HEK293 (cell line): ENCODE measurements at regions not wholly inside any gene's neighbourhood (a gene's known extent, or its start where the extent isn't known, plus 50 kb on each side); places are given as distances from the start of the nearest gene placed in this dataset.

Experiments
- CTCF ChIA-PET: fragments of 350-600 bp; formaldehyde crosslinking; extraction: SDS; loops from one replicate; lab custom pipeline; 2021; ENCODE audit warnings: antibody characterized with exemption; lab: Yijun Ruan, JAX
- POLR2A ChIA-PET: fragments of 300-600 bp; formaldehyde crosslinking; extraction: SDS; loops from one replicate; lab custom pipeline; 2020; ENCODE audit warnings: antibody characterized with exemption, inconsistent platforms; lab: Yijun Ruan, JAX
- H3K27ac ChIP-seq: fragments of 200-500 bp; sonication (Bioruptor generic); 2 replicates; pipeline ENCODE4 v1.5.1; 2014; ENCODE audit warnings: low read depth, low read length, control low read depth, inconsistent platforms; ENCODE audit errors: extremely low read depth
- H3K36me3 ChIP-seq, 2 experiments: fragments of 200-500 bp in 1 of 2; sonication (Bioruptor generic) in 1 of 2; 1 replicate in 1 of 2; 2 replicates in 1 of 2; pipeline ENCODE4 v1.5.1; 2014 to 2017; ENCODE audit warnings: inconsistent platforms in 2 of 2, low read length in 2 of 2; ENCODE audit not compliant: control insufficient read depth in 2 of 2, insufficient read depth in 1 of 2
- H3K4me1 ChIP-seq: fragments of 200-500 bp; sonication (Bioruptor generic); 2 replicates; pipeline ENCODE4 v1.5.1; 2014; ENCODE audit warnings: mild to moderate bottlenecking, low read length, inconsistent platforms; ENCODE audit not compliant: control insufficient read depth, insufficient read depth
- H3K4me3 ChIP-seq: 2 replicates; pipeline ENCODE4 v1.5.1; 2011; ENCODE audit warnings: low read depth, mild to moderate bottlenecking, control low read depth, low read length, moderate library complexity
- H3K9me3 ChIP-seq: fragments of 200-500 bp; sonication (Bioruptor generic); 2 replicates; pipeline ENCODE4 v1.5.1; 2014; ENCODE audit warnings: low read depth, low read length, inconsistent platforms; ENCODE audit not compliant: control insufficient read depth, insufficient read depth
- MEIS1 ChIP-seq: sonication (generic); formaldehyde crosslinking; IDR thresholded peaks from 2 replicates; pipeline ENCODE4 v1.8.1; 2022; ENCODE audit warnings: missing genetic modification reagents, mild to moderate bottlenecking, borderline replicate concordance
- MZF1 ChIP-seq: fragments of 450-650 bp; formaldehyde crosslinking; IDR thresholded peaks from 2 replicates; pipeline ENCODE4 v1.5.1; 2017; ENCODE audit warnings: missing biosample characterization, missing genetic modification characterization, borderline replicate concordance
- SP3 ChIP-seq: fragments of 450-650 bp; formaldehyde crosslinking; IDR thresholded peaks from 2 replicates; pipeline ENCODE4 v1.5.1; 2016; ENCODE audit warnings: missing biosample characterization, missing genetic modification characterization
- ZBTB20 ChIP-seq: fragments of 450-650 bp; formaldehyde crosslinking; IDR thresholded peaks from 2 replicates; pipeline ENCODE4 v1.5.1; 2016; ENCODE audit warnings: missing biosample characterization, missing genetic modification characterization
- ZBTB7A ChIP-seq: fragments of 450-650 bp; formaldehyde crosslinking; IDR thresholded peaks from 2 replicates; pipeline ENCODE4 v1.5.1; 2016; ENCODE audit warnings: low read depth, missing biosample characterization, missing genetic modification characterization
- ZFP41 ChIP-seq: fragments of 450-650 bp; formaldehyde crosslinking; IDR thresholded peaks from 2 replicates; pipeline ENCODE4 v1.5.1; 2016; ENCODE audit warnings: missing biosample characterization, missing genetic modification characterization, borderline replicate concordance
- ZNF114 ChIP-seq: fragments of 450-650 bp; formaldehyde crosslinking; IDR thresholded peaks from 2 replicates; pipeline ENCODE4 v1.5.0; 2017; ENCODE audit warnings: missing biosample characterization, missing genetic modification characterization
- ZNF184 ChIP-seq: fragments of 450-650 bp; IDR thresholded peaks from 2 replicates; pipeline ENCODE4 v1.5.1; 2018; ENCODE audit warnings: missing biosample characterization, mild to moderate bottlenecking, missing genetic modification characterization
- ZNF211 ChIP-seq: fragments of 450-650 bp; formaldehyde crosslinking; IDR thresholded peaks from 2 replicates; pipeline ENCODE4 v1.5.1; 2016; ENCODE audit warnings: low read depth, missing biosample characterization, missing genetic modification characterization
- ZNF423 ChIP-seq: fragments of 450-650 bp; formaldehyde crosslinking; IDR thresholded peaks from 2 replicates; pipeline ENCODE4 v1.5.1; 2016; ENCODE audit warnings: missing biosample characterization, missing genetic modification characterization
- ZNF529 ChIP-seq: fragments of 450-650 bp; formaldehyde crosslinking; IDR thresholded peaks from 2 replicates; pipeline ENCODE4 v1.5.1; 2017; ENCODE audit warnings: missing genetic modification characterization, missing biosample characterization; ENCODE audit not compliant: insufficient replicate concordance
- ZNF555 ChIP-seq: fragments of 450-650 bp; formaldehyde crosslinking; conservative IDR thresholded peaks from 2 replicates; pipeline ENCODE4 v1.5.1; 2017; ENCODE audit warnings: missing biosample characterization, mild to moderate bottlenecking, missing genetic modification characterization, inconsistent platforms
- ZNF560 ChIP-seq: fragments of 450-650 bp; formaldehyde crosslinking; IDR thresholded peaks from 2 replicates; pipeline ENCODE4 v1.5.1; 2017; ENCODE audit warnings: missing biosample characterization, missing genetic modification characterization, borderline replicate concordance
- ZNF623 ChIP-seq: fragments of 450-650 bp; formaldehyde crosslinking; IDR thresholded peaks from 2 replicates; pipeline ENCODE4 v1.5.1; 2016; ENCODE audit warnings: missing biosample characterization, missing genetic modification characterization
- ZNF626 ChIP-seq: fragments of 450-650 bp; sonication (Bioruptor Pico); formaldehyde crosslinking; IDR thresholded peaks from 2 replicates; pipeline ENCODE4 v1.5.1; 2018; ENCODE audit warnings: missing biosample characterization, missing genetic modification characterization, inconsistent platforms
- ZNF629 ChIP-seq: fragments of 450-650 bp; formaldehyde crosslinking; IDR thresholded peaks from 2 replicates; pipeline ENCODE4 v1.5.1; 2017; ENCODE audit warnings: missing biosample characterization, missing genetic modification characterization
- ZNF664 ChIP-seq: fragments of 450-650 bp; formaldehyde crosslinking; IDR thresholded peaks from 2 replicates; pipeline ENCODE4 v1.5.1; 2016; ENCODE audit warnings: missing biosample characterization, missing genetic modification characterization
- ZNF670 ChIP-seq: fragments of 450-650 bp; formaldehyde crosslinking; IDR thresholded peaks from 2 replicates; pipeline ENCODE4 v1.5.1; 2016; ENCODE audit warnings: missing biosample characterization, missing genetic modification characterization, low read depth
- ZSCAN16 ChIP-seq: fragments of 450-650 bp; formaldehyde crosslinking; IDR thresholded peaks from 2 replicates; pipeline ENCODE4 v1.5.1; 2016; ENCODE audit warnings: missing biosample characterization, missing genetic modification characterization
- ZXDB ChIP-seq: fragments of 450-650 bp; formaldehyde crosslinking; IDR thresholded peaks from 2 replicates; pipeline ENCODE4 v1.5.1; 2016; ENCODE audit warnings: missing biosample characterization, missing genetic modification characterization
- TF ChIP-seq, protein P1 (sequence below): fragments of 450-650 bp; formaldehyde crosslinking; IDR thresholded peaks from 2 replicates; pipeline ENCODE4 v1.5.1; 2016; ENCODE audit warnings: missing biosample characterization, missing genetic modification characterization
- TF ChIP-seq, protein P2 (sequence below): fragments of 450-650 bp; formaldehyde crosslinking; IDR thresholded peaks from 2 replicates; pipeline ENCODE4 v1.5.1; 2016; ENCODE audit warnings: missing biosample characterization, missing genetic modification characterization

DNA sequence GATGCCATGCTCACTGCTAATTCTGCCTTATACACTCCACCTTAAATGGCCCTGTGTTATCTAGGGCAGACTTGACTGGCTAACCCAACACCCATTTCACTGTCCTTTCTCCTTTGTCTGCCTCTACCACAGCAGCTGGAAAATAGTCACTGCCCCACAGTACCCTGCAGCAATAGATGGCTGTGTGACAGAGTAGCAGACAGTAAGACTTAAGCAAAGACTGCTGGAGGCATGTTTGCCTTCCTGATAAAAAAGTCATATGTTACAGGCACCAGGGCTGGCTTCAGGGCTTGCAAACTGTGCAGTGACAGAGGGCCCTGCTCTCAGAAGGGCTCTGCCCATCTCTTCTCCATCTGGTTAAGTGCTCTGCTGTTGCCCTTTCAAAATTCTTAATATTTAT is 332.6 kb upstream of the GHITM start (continued):
- TF ChIP-seq ZNF623 (no peak), ZNF629 (tag by site-specific recombination) (no peak), ZFP41 (tag by site-specific recombination) (no peak)

GRCh38 chr10:83809001-83809400 is 330.3 kb upstream of the GHITM start:
- Histone ChIP-seq H3K9me3 (no peaks in the 10 kb centered on the region), H3K4me3 (no peak overlapping the region), H3K4me1 (no peaks in the 10 kb centered on the region), H3K36me3 (no peaks in the 10 kb centered on the region), H3K27ac (no peak overlapping the region)
- TF ChIP-seq ZNF670 (tag by site-specific recombination) (no peak), ZBTB7A (tag by site-specific recombination) (no peak), ZNF626 (tag by site-specific recombination) (no peak), MZF1 (tag by site-specific recombination) (no peak), ZXDB (tag by site-specific recombination) (no peak), ZNF423 (tag by site-specific recombination) (no peak), ZNF114 (no peak), SP3 (tag by site-specific recombination) (no peak), ZNF560 (tag by site-specific recombination) (no peak), ZNF555 (no peak), ZNF664 (tag by site-specific recombination) (no peak), ZSCAN16 (tag by site-specific recombination) (no peak), ZNF184 (tag by site-specific recombination) (no peak), ZNF529 (tag by site-specific recombination) (no peak), ZNF211 (no peak)
- TF ChIP-seq, protein P1, sequence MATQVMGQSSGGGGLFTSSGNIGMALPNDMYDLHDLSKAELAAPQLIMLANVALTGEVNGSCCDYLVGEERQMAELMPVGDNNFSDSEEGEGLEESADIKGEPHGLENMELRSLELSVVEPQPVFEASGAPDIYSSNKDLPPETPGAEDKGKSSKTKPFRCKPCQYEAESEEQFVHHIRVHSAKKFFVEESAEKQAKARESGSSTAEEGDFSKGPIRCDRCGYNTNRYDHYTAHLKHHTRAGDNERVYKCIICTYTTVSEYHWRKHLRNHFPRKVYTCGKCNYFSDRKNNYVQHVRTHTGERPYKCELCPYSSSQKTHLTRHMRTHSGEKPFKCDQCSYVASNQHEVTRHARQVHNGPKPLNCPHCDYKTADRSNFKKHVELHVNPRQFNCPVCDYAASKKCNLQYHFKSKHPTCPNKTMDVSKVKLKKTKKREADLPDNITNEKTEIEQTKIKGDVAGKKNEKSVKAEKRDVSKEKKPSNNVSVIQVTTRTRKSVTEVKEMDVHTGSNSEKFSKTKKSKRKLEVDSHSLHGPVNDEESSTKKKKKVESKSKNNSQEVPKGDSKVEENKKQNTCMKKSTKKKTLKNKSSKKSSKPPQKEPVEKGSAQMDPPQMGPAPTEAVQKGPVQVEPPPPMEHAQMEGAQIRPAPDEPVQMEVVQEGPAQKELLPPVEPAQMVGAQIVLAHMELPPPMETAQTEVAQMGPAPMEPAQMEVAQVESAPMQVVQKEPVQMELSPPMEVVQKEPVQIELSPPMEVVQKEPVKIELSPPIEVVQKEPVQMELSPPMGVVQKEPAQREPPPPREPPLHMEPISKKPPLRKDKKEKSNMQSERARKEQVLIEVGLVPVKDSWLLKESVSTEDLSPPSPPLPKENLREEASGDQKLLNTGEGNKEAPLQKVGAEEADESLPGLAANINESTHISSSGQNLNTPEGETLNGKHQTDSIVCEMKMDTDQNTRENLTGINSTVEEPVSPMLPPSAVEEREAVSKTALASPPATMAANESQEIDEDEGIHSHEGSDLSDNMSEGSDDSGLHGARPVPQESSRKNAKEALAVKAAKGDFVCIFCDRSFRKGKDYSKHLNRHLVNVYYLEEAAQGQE (tag by site-specific recombination) = no peak
- TF ChIP-seq, protein P2, sequence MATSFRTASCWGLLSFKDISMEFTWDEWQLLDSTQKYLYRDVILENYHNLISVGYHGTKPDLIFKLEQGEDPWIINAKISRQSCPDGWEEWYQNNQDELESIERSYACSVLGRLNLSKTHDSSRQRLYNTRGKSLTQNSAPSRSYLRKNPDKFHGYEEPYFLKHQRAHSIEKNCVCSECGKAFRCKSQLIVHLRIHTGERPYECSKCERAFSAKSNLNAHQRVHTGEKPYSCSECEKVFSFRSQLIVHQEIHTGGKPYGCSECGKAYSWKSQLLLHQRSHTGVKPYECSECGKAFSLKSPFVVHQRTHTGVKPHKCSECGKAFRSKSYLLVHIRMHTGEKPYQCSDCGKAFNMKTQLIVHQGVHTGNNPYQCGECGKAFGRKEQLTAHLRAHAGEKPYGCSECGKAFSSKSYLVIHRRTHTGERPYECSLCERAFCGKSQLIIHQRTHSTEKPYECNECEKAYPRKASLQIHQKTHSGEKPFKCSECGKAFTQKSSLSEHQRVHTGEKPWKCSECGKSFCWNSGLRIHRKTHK = no peak
- CTCF ChIA-PET = no interaction called here
- POLR2A ChIA-PET = no interaction called here

DNA sequence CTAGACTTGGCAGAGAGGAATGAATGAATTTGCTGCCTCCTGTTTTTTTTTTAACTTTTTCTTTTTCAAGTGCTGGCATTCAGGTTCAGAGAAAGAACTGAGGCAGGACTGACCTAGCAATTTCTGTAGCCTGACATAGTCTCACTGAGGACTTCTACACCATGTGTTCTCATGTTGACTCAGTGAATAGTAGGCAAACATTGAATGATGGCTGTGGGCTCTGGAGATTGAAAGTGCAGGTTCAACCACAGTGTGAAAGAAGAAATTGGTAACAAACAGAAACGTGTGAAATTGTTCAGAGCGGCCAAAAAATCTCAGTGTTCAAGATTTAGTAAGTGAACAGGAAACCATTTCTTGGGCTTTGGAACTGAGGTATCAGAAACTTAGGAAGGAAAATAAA is 322.4 kb upstream of the GHITM start:
- no peak overlapping the region for H3K4me3 ChIP-seq
- no peak overlapping the region for H3K27ac ChIP-seq
- no peak for TF ChIP-seq ZBTB20 (tag by site-specific recombination)
- no peak for TF ChIP-seq MEIS1 (CRISPR knock-in tag)
- H3K4me1 ChIP-seq = no peaks in the 10 kb centered on the region
- no peaks in the 10 kb centered on the region for H3K9me3 ChIP-seq
- no peaks in the 10 kb centered on the region for H3K36me3 ChIP-seq
- ChIA-PET POLR2A (no interaction called here), CTCF (no interaction called here)
